ENCODE measurements at regions not wholly inside any gene's neighbourhood (a gene's known extent, or its start where the extent isn't known, plus 50 kb on each side); places are given as distances from the start of the nearest gene placed in this dataset.
A peak's percentile ranks its signal among the peaks of the same experiment; 100 is the strongest.
"Not testable (repeated sequence)": the region's sequence is repeated elsewhere in the genome, so short reads cannot be mapped to it uniquely, and the experiment has no call there.

DNA sequence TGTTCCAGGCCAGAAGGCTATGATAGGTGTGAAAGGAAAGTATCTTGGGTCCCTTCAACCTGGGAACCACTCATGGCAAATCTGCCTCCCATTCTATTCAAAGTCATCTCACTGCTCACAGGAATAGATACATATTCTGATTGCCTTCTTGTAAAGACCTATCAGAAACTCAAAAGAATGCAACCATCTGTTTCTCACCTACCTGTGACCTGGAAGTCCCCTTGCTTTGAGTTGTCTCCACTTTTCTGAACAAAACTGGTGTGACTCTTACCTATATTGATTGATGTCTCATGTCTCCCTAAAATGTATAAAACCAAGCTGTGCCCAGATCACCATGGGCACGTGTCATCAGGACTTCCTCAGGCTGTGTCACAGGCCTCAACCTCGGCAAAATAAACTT, 1149.3 kb downstream of the NSUN3 start:
- no peak for DNase-seq

DNA sequence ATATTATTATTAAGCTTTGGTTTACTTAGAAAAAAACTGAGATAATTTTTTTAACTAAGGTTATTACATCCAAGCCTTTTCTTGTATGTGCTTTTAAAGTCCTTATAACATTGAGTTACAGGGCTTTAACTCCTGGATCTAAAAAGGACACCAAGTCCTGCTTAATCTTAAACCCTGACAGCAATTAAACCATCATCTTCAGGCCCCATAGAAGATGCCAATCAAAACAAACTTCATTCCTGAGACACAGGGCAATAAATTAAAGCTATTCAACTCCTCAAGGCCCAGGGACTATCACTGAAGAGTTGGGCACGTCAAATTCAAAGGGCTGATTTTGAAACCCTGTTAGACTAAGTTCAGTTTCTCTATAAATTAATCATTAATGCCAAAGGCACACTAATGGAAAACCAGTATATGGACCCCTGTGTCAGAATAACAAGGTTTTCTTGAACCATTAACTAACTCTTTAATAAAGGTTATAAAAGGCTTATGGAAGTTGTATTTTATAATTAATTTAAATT, 1152.6 kb downstream of the NSUN3 start:
- no peak for DNase-seq

DNA sequence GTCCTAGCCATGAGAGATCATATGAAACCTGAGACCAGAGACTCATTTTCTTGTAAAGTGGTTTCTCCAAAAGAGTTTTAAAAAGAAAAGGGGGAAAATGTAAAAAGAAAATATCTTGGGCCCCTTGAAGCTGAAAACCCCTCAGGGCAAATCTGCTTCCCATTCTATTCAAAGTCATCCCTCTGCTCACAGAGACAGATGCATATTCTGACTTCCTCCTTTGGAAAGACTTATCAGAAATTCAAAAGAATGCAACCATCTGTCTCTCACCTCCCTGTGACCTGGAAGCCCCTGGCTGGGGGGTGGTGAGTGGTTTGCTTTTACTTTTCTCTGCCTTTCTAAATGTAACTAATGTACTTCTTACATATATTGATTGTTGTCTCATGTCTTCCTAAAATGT, 1154.8 kb downstream of the NSUN3 start:
- DNase-seq = no peak

DNA sequence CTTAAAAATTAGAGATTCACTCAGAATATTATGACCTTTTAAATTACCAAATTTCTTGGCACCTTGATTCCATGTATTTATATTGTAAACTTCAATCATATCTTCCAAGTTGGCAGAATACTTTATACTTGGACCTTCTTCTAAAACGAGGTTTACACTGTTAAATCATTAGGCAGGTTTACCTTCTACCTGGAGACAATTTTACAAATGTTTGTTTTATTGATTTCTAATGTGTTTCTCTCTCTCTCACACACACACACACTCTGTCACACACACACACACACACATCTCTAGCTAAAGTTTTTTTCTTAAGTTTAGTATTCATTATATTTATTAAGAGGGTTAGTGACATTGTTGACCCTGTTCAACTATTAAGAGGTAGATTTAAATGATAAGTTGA, 1155.6 kb downstream of the NSUN3 start:
- DNase-seq = no peak

DNA sequence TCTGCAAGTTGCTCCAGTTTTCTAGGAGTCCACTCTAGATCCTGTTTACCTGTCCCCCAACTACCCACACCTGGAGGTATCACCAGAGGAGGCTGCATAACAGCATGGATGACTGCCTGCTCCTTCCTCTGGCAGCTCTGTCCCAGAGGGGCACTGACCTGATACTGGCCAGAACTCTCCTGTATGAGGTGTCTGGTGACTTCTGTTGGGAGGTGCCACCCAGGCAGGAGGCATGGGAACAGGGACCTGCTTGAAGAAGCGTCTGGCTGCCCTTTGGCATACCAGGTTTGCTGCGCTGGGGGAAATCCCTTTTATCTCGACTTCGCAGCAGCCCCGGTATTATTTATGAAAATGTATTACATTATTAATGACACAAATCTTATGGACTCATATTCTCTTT, 1163.6 kb downstream of the NSUN3 start:
- DNase-seq = no peak

DNA sequence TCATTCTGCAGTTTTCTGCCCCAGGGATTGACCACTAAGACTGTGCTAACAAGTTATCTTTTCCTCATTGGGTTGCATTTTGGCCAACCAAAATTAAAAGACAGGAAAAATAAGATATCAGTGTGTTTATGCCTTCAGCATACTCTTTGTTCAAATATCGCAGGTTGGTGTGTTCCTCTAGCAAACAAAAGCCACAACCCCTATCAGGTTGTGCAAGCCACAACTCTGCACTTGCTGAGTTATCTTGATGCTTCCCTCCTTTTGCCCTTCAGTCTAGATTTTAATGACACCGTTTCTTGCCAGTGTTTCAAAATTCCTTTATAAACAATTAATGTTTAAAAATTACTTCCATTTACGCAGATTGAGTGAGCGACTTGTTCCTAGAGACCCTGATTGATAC, 1164.2 kb downstream of the NSUN3 start:
- DNase-seq = no peak

DNA sequence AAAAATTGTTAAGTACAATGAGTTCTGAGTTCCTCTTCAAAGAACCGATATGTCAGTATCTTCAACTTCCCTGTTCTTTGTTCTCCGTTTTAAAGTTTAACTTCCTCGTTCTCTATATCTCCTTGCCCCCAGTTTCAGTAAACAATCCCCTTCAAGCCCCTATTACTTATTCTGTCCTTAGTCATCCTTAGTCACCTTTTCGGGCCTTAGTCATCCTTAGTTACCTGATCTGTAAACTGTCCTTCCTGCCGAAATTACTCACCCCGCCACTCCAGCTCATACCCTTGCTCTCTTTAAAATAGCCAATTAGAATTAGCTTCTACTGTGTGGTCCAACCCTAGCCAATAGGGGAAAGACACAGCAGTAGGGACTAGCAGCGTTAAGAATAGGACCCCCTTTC, 1165.6 kb downstream of the NSUN3 start:
- no peak for DNase-seq

DNA sequence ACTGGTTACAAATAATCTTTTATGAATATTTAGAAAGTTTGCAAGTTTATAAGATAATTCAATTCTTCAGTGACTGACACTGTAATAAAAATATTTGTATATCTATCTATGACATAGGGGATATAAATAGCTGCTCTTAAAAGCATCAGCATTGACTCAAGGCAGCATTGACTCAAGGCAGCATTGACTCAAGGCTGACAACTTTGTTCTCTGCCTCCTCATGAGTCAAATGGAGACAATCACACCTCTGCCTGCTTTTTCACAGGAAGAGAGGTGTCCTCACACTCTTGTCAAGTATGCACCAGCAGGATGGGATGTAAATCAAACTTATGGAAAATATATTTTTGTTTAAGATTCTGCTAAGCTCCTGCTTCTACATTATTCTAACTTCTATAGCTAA, 1173.1 kb downstream of the NSUN3 start:
- no peak for DNase-seq

DNA sequence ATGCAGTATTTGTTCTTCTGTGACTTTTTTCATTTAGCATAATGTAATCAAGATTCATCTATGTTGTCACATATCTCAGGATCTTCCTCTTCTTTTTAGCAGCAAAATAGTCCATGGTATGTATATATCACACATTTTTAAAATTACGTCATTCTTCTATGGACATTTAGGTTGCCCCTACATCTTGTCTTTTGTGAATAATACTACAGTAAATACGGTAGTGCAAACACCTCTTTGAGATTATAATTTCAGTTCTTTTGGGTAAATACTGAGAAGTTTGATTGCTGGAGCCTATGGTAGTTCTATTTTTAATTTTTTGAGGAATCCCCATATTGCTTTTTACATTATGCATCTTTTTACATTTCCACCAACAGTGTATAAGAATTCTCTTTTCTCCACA, 1174.9 kb downstream of the NSUN3 start:
- no peak for DNase-seq

DNA sequence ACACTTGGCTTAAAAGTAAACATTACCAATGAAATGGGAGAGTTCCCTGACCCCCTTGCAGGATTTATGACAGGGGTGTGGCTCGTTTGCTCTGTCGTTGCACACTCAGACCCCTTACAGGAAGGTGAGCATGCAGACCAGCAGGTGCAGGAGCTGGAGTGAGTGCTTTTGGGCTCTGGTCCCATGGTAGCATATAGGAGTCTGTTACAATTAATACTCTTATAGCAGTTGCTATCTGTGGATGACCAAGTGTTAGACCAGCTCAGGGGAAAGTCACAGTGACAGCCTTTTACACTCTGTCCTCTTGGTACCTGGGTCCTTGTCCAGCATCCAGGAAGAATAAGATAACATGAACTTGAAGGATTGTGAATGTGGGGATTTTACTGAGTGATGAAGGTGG, 1177.5 kb downstream of the NSUN3 start:
- DNase-seq = no peak

DNA sequence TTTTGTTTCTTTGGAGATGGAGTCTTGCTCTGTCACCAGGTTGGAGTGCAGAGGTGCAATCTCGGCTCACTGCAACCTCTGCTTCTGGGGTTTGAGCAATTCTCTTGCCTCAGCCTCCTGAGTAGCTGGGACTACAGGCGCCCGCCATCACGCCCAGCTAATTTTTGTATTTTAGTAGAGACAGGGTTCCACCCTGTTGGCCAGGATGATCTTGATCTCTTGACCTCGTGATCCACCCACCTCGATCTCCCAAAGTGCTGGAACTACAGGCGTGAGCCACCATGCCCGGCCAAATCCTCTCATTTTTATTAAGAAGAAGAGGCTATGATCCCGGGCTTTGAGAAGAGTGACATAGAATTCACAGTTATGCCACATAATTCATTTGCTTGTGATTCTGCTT, 1178.4 kb downstream of the NSUN3 start:
- not testable (repeated sequence) for DNase-seq

DNA sequence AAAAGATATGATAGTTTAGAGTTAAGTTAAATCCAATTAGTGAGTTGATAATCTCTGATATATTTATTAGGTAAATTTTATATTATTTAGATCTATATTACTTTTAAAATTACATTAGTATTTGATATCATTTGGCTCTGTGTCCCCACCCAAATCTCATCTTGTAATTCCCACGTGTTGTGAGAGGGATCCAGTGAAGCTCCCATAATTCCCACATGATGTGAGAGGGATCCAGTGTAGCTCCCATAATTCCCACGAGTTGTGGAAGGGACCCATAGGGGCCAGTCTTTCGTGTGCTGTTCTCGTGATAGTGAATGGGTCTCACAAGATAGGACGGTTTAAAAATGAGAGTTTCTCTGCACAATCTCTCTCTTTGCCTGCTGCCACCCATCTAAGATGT, 1183.6 kb downstream of the NSUN3 start:
- DNase-seq = no peak

DNA sequence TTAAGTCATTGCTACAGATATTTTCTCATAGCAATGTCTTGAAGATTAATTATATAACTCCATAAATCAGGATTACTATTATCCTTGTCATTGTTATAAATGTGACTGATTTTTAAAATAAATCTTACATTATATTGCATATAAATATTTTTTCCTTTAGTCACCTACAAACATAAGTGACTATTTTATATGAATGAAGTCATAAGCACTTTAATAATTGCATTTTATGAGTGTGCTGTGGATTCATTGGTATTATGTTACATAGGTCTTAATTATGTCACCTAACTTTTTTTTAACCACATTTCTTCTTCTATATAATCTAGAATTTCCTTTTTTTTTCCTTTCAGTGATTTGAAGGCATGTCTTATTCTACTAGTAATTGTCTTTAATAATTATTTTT, 1191.2 kb downstream of the NSUN3 start:
- no peak for DNase-seq

DNA sequence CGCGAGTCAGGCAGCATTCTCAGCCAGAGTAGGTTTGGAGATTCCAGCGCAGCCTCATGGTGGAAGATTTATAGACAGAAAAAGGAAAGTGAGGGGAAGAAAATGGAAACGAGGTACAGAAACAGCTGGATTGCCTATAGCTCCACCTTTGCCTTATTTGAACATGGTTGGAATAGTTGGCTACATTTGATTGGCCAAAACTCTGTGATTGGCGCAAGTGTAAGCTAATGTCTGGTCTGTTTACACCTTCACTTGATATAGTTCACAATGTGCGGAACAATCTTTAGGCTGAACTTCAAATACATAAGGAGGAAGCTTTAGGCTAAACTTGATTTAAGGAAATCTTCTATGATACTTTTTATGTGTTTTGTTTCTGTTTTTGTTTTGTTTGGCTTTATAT, 1191.9 kb downstream of the NSUN3 start:
- no peak for DNase-seq

DNA sequence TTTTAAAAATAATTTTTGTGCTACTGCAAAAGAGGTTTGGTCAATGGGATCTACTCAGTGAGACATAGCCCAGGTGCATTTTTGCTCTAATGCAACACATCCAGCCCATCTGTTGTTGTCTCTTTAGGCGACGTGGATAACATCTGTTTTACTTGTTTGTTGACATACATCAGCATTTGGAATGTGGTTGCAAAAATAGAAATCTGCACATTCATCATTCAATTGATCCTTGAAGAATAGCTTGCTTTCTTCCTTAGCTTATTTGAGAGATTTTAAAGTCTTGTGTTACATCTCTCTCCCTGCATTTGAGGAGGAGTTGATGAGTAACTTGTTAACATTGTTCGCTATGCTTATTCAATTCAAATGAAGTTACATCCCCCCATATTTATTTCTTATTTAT, 1202.3 kb downstream of the NSUN3 start:
- no peak for DNase-seq

DNA sequence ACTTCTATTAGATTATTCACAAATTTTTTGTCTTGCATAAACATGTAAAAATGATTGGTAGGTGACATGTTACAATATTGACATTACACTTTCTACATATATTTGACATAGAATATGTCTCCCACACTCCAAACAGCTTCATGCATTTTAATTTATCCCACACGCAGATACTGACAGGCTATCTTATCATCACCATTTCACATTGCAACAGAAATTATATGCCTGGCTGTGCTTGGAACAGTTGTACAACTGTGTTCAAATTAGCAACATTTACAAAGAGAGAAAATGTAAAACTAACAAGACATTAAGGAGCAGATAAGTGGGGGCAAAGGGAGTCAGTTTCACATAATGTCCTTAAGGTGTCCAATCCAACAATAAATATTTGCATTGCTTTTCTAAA, 1208.5 kb downstream of the NSUN3 start:
- no peak for DNase-seq

DNA sequence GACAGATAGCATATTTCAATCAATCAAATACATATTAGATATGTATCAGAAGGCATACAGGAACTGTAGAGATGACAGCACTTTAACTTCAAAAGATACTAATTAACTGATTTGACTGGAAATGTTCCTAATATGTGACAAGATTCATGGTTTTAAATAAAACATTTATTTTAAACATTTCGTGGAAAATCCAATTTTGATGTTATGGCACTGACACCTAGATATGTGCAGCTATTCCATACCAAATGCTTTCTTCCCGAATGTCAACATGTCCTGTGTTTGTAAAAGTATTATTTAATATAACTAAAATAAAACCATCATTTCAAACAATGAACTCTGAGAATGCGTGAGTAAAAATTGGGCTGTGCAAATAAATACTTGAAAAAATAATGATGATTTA, 1209.3 kb downstream of the NSUN3 start:
- no peak for DNase-seq

DNA sequence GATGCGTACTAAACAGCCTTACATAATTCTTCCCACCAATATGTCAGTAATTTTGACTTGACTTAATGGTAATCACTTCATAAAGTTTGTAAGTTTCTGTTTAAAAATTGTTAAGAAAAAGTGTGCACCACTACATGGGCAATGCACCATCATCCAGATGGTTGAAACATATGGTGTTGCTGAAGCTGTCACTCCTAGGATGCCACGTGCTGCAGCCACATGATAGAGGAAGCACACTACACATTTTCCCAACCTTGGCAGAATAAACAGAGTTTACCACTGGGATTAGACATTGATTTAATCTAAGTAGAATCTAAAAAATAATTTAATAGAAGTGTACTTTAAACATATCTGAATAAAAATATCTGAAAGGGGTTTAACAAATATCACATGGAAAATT, 1209.9 kb downstream of the NSUN3 start:
- DNase-seq = no peak

DNA sequence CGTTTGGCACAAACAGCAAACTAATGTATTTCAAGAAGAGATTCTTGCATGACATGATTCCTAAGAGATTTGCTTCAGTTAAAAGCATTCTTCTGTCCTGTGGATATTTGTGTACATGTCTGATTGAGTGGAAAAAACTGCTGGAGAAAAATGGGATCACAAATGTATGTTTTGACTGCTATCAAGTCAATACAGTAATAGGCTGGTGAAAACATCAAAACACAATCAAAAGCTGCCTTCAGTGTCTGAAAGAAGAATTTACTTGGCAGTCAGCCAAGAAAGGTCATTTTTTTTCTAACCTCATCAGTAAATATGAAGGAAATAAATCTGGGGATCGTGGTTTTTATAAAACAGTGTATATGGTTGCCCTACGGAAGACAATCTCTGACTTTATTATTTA, 1214.8 kb downstream of the NSUN3 start:
- peak; percentile 5 to 52 for DNase-seq

DNA sequence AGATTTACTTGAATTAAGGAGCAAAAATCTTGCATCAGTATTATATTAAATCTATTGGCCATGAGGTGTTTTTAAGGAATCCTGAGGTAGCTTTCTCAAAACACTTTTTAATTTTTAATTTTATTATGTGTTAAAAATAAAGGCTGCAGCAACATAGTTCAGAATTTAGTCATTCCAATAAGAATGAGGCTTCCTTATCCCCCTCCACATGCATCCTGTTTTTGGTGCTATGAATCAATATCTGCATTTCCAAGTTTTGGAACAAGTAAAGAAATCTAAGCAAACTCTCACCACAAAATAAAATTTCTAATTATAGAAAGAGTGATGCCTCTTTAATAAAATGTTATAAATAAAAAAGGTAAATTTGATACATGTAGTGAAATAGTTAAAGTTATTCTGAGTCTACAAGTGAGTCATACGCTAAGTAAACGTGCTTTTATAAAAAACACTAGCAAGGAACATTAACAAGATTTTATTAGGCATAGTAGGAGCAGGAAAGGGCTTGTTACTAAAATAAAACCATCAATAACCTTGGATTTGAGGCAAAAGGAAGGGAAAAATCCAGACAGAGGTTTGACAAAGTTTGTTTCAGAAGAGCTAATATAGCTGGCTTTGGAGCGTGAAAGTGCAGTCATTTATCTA, 1218.0 kb downstream of the NSUN3 start:
- DNase-seq = no peak

DNA sequence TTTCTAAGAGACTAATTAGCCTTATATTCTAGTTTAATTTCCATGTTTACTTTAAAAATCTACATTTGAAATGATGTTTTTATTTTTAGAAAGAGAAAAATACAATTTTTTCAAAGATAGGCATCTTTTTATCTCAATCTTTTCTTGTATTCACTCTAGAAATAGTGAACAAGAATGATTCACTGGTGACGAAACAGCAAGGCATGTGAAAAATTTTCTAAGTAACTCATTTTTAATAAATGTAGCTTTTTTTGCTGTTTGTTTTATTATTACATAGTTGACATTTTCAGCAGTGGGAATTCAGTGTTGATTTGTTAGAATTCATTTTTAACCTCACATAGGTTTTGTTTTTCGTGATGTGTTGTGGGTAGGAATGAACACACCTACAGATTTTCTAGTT, 1226.4 kb downstream of the NSUN3 start:
- no peak for DNase-seq

DNA sequence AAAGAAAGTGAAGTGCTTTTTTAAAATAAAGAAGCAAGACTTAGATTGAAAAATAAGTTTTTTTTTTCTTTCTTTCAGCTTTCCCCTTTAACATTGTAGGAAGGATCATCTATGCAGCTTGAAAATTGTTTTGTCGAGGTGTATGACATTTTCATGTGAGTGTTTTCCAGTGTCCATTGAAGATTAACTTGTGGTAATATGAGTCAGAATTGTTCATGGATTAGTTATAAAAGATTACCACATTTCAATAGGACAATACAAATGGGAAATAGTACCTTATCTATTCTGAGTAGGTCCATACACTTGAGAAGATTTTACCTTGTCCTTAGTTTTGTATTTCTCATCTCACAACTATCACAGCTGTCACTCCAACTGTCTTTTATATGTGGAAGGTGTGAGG, 1234.7 kb downstream of the NSUN3 start:
- no peak for DNase-seq

DNA sequence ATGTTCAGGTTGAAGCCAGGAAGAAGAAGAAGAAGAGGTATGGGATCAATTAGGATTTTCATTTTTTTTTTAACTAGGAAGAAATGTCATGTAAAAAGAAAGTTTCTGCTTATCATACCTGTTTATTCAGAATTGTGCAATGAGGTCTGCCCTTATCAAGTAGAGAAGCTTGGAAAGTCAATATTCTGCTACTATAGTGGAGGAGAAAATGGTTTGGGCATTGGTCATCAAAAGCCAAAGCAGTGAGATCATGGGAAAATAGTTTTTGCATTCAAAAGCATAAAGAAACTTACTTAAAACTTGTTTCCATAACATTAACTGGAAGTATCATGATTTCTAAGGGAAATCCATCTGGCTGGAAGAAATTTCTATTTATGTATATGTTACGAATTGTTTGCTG, 1239.2 kb downstream of the NSUN3 start:
- no peak for DNase-seq

DNA sequence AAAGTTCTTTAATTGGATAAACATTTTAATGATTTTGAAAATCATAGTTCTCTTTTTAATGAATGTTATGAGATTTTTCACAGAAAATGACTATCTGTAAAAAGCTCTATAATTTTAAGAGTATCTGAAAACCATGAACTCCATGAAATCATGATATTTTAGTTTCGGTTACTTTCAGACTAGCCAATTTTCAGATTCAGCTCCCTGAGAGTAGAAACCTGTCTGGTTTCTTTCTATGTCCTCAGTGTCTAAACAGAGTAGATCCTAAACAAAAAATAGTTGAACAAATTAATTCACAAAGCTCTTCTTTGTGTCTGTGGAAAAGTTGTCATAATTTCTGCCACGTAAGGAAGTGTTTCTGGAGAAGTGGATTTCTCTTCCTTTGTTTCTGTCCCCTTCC, 1247.7 kb downstream of the NSUN3 start:
- no peak for DNase-seq

DNA sequence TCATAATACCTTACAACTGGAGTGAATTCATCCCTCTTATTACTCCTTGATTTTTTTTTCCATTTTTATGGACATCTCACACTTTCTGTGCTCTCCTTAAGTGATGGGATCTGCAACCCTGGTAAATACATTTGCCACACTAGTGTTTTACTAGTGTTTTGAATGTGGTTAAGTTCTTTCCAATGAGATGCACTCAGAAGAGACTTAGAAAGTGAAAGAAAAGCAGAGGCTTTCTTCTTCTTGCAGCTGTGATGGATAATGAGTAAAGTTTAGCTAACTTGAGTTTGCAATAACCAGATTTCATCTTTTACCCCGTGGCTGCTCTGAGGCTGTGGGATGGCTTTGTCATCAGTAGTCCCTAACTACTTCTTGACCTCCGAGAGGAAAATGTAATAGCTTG, 1248.4 kb downstream of the NSUN3 start:
- DNase-seq = no peak

DNA sequence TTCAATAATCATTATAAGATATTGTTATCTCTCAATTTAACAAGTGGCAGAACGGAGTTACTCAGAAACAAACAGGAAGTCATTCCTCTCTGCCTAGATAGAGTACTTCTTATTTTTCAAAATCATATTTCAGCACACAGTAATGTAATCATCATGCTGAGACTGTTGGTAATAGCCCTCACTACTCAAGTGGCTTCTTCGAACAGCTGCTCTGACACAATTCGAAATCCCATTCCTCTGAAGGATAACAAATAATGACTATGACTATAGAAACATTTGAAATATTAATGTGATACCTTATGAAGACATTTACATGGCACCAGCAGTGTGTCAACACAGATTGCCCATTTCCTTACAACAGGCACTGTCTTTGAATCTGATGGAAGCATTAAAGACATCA, 1249.8 kb downstream of the NSUN3 start:
- no peak for DNase-seq
